Pons (tissue), 1 donor: ENCODE measurements at regions not wholly inside any gene's neighbourhood (a gene's known extent, or its start where the extent isn't known, plus 50 kb on each side); places are given as distances from the start of the nearest gene placed in this dataset.

Experiments
- DNase-seq: peaks from one replicate; pipeline ENCODE4 v3.0.0-alpha.2; 2016; ENCODE audit warnings: low spot score

- DNase-seq = no peak
Measured at GRCh38 chr20:24738981-24739633, 210.0 kb upstream of the CST7 start.

- no peak for DNase-seq
Measured at GRCh38 chr20:24739746-24740145, 209.3 kb upstream of the CST7 start.

GRCh38 chr20:24741493-24742072 lies 207.5 kb upstream of the CST7 start:
- DNase-seq = no peak

GRCh38 chr20:24742436-24742835 lies 206.6 kb upstream of the CST7 start:
- no peak for DNase-seq

GRCh38 chr20:24742989-24743388 lies 206.1 kb upstream of the CST7 start:
- no peak for DNase-seq

GRCh38 chr20:24743641-24744040 lies 205.4 kb upstream of the CST7 start:
- DNase-seq = no peak

GRCh38 chr20:24744747-24745146 lies 204.3 kb upstream of the CST7 start:
- DNase-seq = no peak

GRCh38 chr20:24745206-24745605 lies 203.9 kb upstream of the CST7 start:
- DNase-seq = no peak

GRCh38 chr20:24745617-24746350 lies 203.3 kb upstream of the CST7 start:
- DNase-seq = no peak

- no peak for DNase-seq
Measured at GRCh38 chr20:24746351-24746685, 202.8 kb upstream of the CST7 start.

- no peak for DNase-seq
Measured at GRCh38 chr20:24747010-24747712, 201.9 kb upstream of the CST7 start.

- no peak for DNase-seq
Measured at GRCh38 chr20:24747881-24748595, 201.0 kb upstream of the CST7 start.

GRCh38 chr20:24751551-24751950 lies 197.5 kb upstream of the CST7 start:
- DNase-seq = no peak

- no peak for DNase-seq
Measured at GRCh38 chr20:24752612-24753011, 196.5 kb upstream of the CST7 start.

- no peak for DNase-seq
Measured at GRCh38 chr20:24753130-24753529, 195.9 kb upstream of the CST7 start.

GRCh38 chr20:24754691-24755090 lies 194.4 kb upstream of the CST7 start:
- peak; percentile 33 for DNase-seq

- peak; percentile 64 for DNase-seq
Measured at GRCh38 chr20:24755411-24755922, 193.6 kb upstream of the CST7 start.

- no peak for DNase-seq
Measured at GRCh38 chr20:24756292-24757025, 192.6 kb upstream of the CST7 start.

- no peak for DNase-seq
Measured at GRCh38 chr20:24761220-24762065, 187.6 kb upstream of the CST7 start.

- DNase-seq = no peak
Measured at GRCh38 chr20:24762371-24762770, 186.7 kb upstream of the CST7 start.
